ENCODE measurements at regions not wholly inside any gene's neighbourhood (a gene's known extent, or its start where the extent isn't known, plus 50 kb on each side); places are given as distances from the start of the nearest gene placed in this dataset.
A peak's percentile ranks its signal among the peaks of the same experiment; 100 is the strongest.

GRCh38 chr11:34567733-34568132 is 53.2 kb upstream of the EHF start:
- TF ChIP-seq YY1 (IDR thresholded peaks at IDR 0.05; ENCODE audit: low read depth) = 0 out of 2 replicates have a peak, but pooled peaks have one; percentile 13
- no peak for TF ChIP-seq TAF1 (IDR thresholded peaks at IDR 0.05; ENCODE audit: low read depth)
- TF ChIP-seq TEAD4 (IDR thresholded peaks at IDR 0.05) = peak; percentile 67
- TF ChIP-seq MAX (IDR thresholded peaks at IDR 0.05) = peak; percentile 40; the same call in 1 of the 2 replicates
- no peak for TF ChIP-seq RAD21 (IDR thresholded peaks at IDR 0.05; ENCODE audit: low read depth)
- peak; percentile 84 for TF ChIP-seq NFIC (IDR thresholded peaks at IDR 0.05)
- no peak for TF ChIP-seq CREB1 (IDR thresholded peaks at IDR 0.05; ENCODE audit: low read depth)
- no peak for TF ChIP-seq REST (IDR thresholded peaks at IDR 0.05; ENCODE audit: low read depth)
- TF ChIP-seq ZBTB7A (IDR thresholded peaks at IDR 0.05; ENCODE audit: low read depth) = no peak
- peak; percentile 92 for TF ChIP-seq TCF12 (IDR thresholded peaks at IDR 0.05; ENCODE audit: low read depth)
- no peak for TF ChIP-seq USF1 (IDR thresholded peaks at IDR 0.05)
- no peak for TF ChIP-seq EGR1 (IDR thresholded peaks at IDR 0.05)
- peak; percentile 89 for TF ChIP-seq EP300 (IDR thresholded peaks at IDR 0.05; ENCODE audit: borderline replicate concordance)
- peak; percentile 77 for TF ChIP-seq FOXM1 (IDR thresholded peaks at IDR 0.05; ENCODE audit: borderline replicate concordance, low read depth)
- peak; percentile 34; the same call in 1 of the 2 replicates for TF ChIP-seq CEBPB (IDR thresholded peaks at IDR 0.05)

GRCh38 chr11:34570584-34570983 is 50.3 kb upstream of the EHF start:
- no peak for TF ChIP-seq USF1 (IDR thresholded peaks at IDR 0.05)
- no peak for TF ChIP-seq ZBTB7A (IDR thresholded peaks at IDR 0.05; ENCODE audit: low read depth)
- no peak for TF ChIP-seq YY1 (IDR thresholded peaks at IDR 0.05; ENCODE audit: low read depth)
- TF ChIP-seq FOXM1 (IDR thresholded peaks at IDR 0.05; ENCODE audit: borderline replicate concordance, low read depth) = no peak
- TF ChIP-seq TCF12 (IDR thresholded peaks at IDR 0.05; ENCODE audit: low read depth) = no peak
- no peak for TF ChIP-seq TEAD4 (IDR thresholded peaks at IDR 0.05)
- no peak for TF ChIP-seq TAF1 (IDR thresholded peaks at IDR 0.05; ENCODE audit: low read depth)
- no peak for TF ChIP-seq NFIC (IDR thresholded peaks at IDR 0.05)
- no peak for TF ChIP-seq MAX (IDR thresholded peaks at IDR 0.05)
- TF ChIP-seq REST (IDR thresholded peaks at IDR 0.05; ENCODE audit: low read depth) = no peak
- no peak for TF ChIP-seq RAD21 (IDR thresholded peaks at IDR 0.05; ENCODE audit: low read depth)
- TF ChIP-seq EP300 (IDR thresholded peaks at IDR 0.05; ENCODE audit: borderline replicate concordance) = no peak
- no peak for TF ChIP-seq EGR1 (IDR thresholded peaks at IDR 0.05)
- no peak for TF ChIP-seq CREB1 (IDR thresholded peaks at IDR 0.05; ENCODE audit: low read depth)
- no peak for TF ChIP-seq CEBPB (IDR thresholded peaks at IDR 0.05)
